Astrocyte of the spinal cord (primary cell): ENCODE measurements at regions not wholly inside any gene's neighbourhood (a gene's known extent, or its start where the extent isn't known, plus 50 kb on each side); places are given as distances from the start of the nearest gene placed in this dataset.

Experiments
- DNase-seq: peaks from one replicate; pipeline ENCODE4 v3.0.0; 2011; ENCODE audit warnings: low read depth, low spot score
- H3K4me3 ChIP-seq: 2 replicates; pipeline ENCODE4 v1.5.1; 2011; ENCODE audit warnings: low read depth, mild to moderate bottlenecking, low read length, moderate library complexity
- in situ Hi-C: cut with HindIII; loops from 2 replicates; pipeline ENCODE4 v1.10.0; 2017; ENCODE audit warnings: low sequenced_read_pairs
- TF ChIP-seq, protein P1 (sequence below): IDR thresholded peaks from 2 replicates; pipeline ENCODE4 v1.5.1; 2012; ENCODE audit warnings: low read depth, mild to moderate bottlenecking, low read length, inconsistent platforms

DNA sequence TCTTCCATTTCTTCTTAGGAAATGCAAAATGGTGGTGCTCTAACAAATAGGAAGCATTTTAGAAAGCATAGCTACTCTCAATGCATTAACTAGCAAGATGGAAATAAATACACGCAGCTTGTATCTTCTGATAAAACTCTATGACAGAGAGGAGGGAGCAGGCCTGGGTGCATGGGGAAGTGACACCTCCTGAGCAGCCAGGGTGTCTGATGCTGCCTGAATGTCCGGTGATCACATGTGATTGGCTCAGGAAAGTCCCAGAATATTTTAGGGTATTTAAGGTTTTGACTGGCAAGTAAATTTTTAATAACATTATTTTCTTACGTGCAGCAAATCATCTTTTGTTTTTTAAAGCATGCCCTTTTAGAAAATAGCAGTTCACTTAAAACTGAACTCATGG lies 261.0 kb upstream of the KLF6 start:
- DNase-seq = no peak
- H3K4me3 ChIP-seq = no peak overlapping the region
- TF ChIP-seq, protein P1, sequence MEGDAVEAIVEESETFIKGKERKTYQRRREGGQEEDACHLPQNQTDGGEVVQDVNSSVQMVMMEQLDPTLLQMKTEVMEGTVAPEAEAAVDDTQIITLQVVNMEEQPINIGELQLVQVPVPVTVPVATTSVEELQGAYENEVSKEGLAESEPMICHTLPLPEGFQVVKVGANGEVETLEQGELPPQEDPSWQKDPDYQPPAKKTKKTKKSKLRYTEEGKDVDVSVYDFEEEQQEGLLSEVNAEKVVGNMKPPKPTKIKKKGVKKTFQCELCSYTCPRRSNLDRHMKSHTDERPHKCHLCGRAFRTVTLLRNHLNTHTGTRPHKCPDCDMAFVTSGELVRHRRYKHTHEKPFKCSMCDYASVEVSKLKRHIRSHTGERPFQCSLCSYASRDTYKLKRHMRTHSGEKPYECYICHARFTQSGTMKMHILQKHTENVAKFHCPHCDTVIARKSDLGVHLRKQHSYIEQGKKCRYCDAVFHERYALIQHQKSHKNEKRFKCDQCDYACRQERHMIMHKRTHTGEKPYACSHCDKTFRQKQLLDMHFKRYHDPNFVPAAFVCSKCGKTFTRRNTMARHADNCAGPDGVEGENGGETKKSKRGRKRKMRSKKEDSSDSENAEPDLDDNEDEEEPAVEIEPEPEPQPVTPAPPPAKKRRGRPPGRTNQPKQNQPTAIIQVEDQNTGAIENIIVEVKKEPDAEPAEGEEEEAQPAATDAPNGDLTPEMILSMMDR = no peak
- in situ Hi-C loops = no loop called here

DNA sequence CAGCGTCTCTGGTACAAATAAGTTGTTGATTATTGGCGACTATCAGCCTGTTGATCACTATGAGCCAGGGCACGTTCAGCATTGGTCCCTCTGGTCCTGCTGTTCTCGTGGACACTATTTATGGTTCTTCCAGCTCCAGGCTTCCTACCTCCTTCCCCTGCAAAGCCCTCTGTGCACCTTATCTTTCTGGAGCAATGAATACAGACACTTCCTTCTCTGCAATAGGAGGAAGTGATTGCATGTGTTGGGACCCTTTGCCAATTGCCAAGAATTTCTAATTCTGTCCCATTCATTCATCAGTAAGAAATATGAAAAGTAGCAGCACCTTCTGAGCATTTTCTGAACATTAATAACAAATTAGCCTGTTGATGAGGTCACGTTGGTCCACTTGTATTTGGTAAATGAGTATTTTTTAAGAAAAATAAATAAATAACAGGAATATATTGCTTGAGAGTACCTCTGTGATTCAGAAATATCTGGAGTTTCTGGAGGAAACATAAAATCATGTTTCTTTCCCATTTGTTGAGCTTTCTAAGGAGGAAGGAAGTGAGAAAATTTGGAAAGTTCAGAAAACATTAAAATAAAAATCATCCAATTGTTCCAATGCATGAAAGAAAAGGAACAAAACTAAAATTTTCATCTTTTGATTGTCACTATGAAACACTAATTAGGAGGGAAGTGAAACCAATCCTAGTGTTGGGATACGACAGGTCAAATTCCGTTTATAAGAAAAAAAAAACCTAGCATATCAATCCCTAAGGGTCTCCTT lies 259.1 kb upstream of the KLF6 start:
- in situ Hi-C loops = no loop called here

DNA sequence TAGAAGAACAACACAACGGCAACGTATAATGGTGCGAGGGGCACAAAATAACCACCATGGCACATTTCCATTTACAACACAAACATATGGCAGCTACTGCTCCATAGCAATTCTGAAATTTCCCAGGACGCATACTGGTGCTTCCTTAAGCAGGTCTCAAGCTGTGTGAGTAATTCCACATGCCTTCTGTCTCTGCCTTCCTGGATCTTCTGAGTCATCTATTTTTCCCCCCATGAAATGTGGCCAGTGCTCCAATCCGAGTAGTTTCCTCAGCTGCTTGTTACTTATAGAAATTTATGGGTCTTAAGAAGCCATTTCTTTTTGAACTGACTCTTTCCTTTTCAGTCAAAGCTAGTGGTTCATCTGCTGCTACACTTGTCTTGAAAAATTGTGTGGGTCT lies 256.6 kb upstream of the KLF6 start:
- TF ChIP-seq, protein P1 = no peak
- DNase-seq = no peak
- H3K4me3 ChIP-seq = no peak overlapping the region
- in situ Hi-C loops = no loop called here

More for the DNA sequence above, 259.1 kb upstream of the KLF6 start:
- H3K4me3 ChIP-seq = no peak overlapping the region
- no peak for DNase-seq
- TF ChIP-seq, protein P1 = no peak

DNA sequence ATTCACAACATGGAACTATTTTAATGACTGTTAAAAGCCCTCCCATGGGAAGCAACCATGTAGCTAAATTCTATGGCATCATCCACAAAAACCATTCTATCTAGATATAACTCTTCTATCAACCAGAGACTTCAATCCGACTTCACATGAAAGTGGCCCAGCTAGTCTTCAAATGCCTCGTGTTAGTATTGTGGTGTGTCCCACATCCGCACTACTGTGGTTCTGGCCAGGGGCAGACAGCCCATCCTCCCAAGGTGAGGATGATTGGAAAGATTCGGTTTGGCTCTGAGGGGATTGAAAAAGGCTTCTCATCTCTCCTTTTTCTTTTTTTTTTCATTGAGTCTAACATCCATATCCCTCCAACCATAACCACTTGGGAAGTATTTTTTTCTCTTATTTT lies 253.0 kb upstream of the KLF6 start:
- no peak overlapping the region for H3K4me3 ChIP-seq
- in situ Hi-C loops = no loop called here
- TF ChIP-seq, protein P1 = no peak
- DNase-seq = no peak

DNA sequence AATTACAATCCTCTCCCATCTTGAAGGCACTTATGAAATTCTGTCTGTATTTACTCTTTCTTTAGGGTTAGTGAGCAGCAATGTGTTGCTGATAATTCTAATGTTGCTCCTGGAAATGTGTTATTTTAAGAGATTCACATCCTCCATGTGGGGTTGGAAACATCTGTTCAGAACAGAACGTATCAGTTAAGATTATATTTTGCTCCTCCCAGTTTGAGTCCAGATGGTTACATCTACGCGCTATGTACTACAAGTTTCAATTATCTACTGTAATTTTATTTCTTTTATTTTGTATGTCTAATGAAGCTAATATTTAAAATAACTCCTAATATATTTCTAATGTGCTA lies 250.6 kb upstream of the KLF6 start:
- no peak for DNase-seq
- in situ Hi-C loops = no loop called here
- H3K4me3 ChIP-seq = no peak overlapping the region
- TF ChIP-seq, protein P1 = no peak

DNA sequence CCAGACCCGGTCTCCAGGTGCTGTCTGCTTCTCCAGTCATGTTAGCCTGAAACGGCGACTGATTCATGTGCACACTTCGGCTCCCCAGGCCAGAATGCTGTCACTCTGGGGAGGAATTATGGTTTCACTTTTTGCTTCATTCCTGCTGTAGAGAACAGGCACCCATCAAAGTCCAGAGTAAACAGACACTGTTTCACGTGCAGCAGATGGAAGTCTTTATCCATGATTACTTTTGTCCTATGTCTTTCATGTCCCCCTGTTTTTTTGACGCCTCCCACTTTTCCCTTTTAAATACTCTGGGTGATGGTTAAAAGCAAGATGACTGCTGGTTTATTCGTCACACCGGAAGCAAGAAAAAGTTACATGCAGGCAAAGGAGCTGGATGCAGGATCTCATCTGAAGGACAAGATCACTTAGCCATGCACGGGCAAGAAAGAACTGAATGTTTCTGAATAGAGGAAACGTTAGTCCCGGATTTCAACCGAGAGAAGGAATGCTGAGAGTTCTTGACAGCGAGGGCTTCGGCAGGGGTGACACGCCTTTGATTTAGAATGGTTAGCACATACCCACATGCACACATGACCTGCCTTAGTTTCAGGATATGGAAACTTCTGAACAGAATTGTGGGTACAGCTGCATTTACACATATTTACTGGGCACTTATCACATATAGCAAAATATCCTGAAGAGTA lies 250.0 kb upstream of the KLF6 start:
- TF ChIP-seq, protein P1 = no peak
- in situ Hi-C loops = no loop called here
- H3K4me3 ChIP-seq = no peak overlapping the region
- peak; percentile 35 for DNase-seq
